ENCODE measurements at regions not wholly inside any gene's neighbourhood (a gene's known extent, or its start where the extent isn't known, plus 50 kb on each side); places are given as distances from the start of the nearest gene placed in this dataset.

GRCh38 chr3:67809370-67809935 is 155.0 kb upstream of the SUCLG2 start:
- no peak for DNase-seq (ENCODE audit: low read depth in 1 of 2, low spot score in 1 of 2)

GRCh38 chr3:67808906-67809305 is 154.5 kb upstream of the SUCLG2 start:
- DNase-seq (ENCODE audit: low read depth in 1 of 2, low spot score in 1 of 2), result no peak

- DNase-seq (ENCODE audit: low read depth in 1 of 2, low spot score in 1 of 2), result no peak
Measured at GRCh38 chr3:67804578-67804977, 150.2 kb upstream of the SUCLG2 start.

GRCh38 chr3:67804089-67804488 is 149.7 kb upstream of the SUCLG2 start:
- no peak for DNase-seq (ENCODE audit: low read depth in 1 of 2, low spot score in 1 of 2)

GRCh38 chr3:67798412-67798811 is 144.0 kb upstream of the SUCLG2 start:
- no peak for DNase-seq (ENCODE audit: low read depth in 1 of 2, low spot score in 1 of 2)

- no peak for DNase-seq (ENCODE audit: low read depth in 1 of 2, low spot score in 1 of 2)
Measured at GRCh38 chr3:67791620-67792019, 137.2 kb upstream of the SUCLG2 start.

GRCh38 chr3:67790043-67790442 is 135.6 kb upstream of the SUCLG2 start:
- peak; percentile 36 to 48 for DNase-seq (ENCODE audit: low read depth in 1 of 2, low spot score in 1 of 2)

- DNase-seq (ENCODE audit: low read depth in 1 of 2, low spot score in 1 of 2), result no peak
Measured at GRCh38 chr3:67788396-67788795, 134.0 kb upstream of the SUCLG2 start.

- DNase-seq (ENCODE audit: low read depth in 1 of 2, low spot score in 1 of 2), result no peak
Measured at GRCh38 chr3:67783281-67784250, 129.2 kb upstream of the SUCLG2 start.

- no peak for DNase-seq (ENCODE audit: low read depth in 1 of 2, low spot score in 1 of 2)
Measured at GRCh38 chr3:67781871-67782270, 127.5 kb upstream of the SUCLG2 start.

GRCh38 chr3:67781218-67781617 is 126.8 kb upstream of the SUCLG2 start:
- no peak for DNase-seq (ENCODE audit: low read depth in 1 of 2, low spot score in 1 of 2)

GRCh38 chr3:67774676-67775075 is 120.3 kb upstream of the SUCLG2 start:
- DNase-seq (ENCODE audit: low read depth in 1 of 2, low spot score in 1 of 2), result no peak

- no peak for DNase-seq (ENCODE audit: low read depth in 1 of 2, low spot score in 1 of 2)
Measured at GRCh38 chr3:67765575-67765974, 111.2 kb upstream of the SUCLG2 start.

- DNase-seq (ENCODE audit: low read depth in 1 of 2, low spot score in 1 of 2), result no peak
Measured at GRCh38 chr3:67745296-67745695, 90.9 kb upstream of the SUCLG2 start.

GRCh38 chr3:67744699-67745098 is 90.3 kb upstream of the SUCLG2 start:
- no peak for DNase-seq (ENCODE audit: low read depth in 1 of 2, low spot score in 1 of 2)

GRCh38 chr3:67739851-67740250 is 85.4 kb upstream of the SUCLG2 start:
- DNase-seq (ENCODE audit: low read depth in 1 of 2, low spot score in 1 of 2), result no peak

GRCh38 chr3:67737906-67738865 is 83.8 kb upstream of the SUCLG2 start:
- no peak for DNase-seq (ENCODE audit: low read depth in 1 of 2, low spot score in 1 of 2)

- no peak for DNase-seq (ENCODE audit: low read depth in 1 of 2, low spot score in 1 of 2)
Measured at GRCh38 chr3:67737140-67737539, 82.7 kb upstream of the SUCLG2 start.

- DNase-seq (ENCODE audit: low read depth in 1 of 2, low spot score in 1 of 2), result no peak
Measured at GRCh38 chr3:67733269-67733950, 79.0 kb upstream of the SUCLG2 start.

GRCh38 chr3:67724434-67724833 is 70.0 kb upstream of the SUCLG2 start:
- no peak for DNase-seq (ENCODE audit: low read depth in 1 of 2, low spot score in 1 of 2)

- DNase-seq (ENCODE audit: low read depth in 1 of 2, low spot score in 1 of 2), result no peak
Measured at GRCh38 chr3:67723863-67724262, 69.5 kb upstream of the SUCLG2 start.

All from activated CD4-positive, alpha-beta T cell treated with anti-CD3 and anti-CD28 coated beads, Interleukin-2, amount 50 U/mL, for 24 hours (primary cell).